ENCODE measurements at regions not wholly inside any gene's neighbourhood (a gene's known extent, or its start where the extent isn't known, plus 50 kb on each side); places are given as distances from the start of the nearest gene placed in this dataset.

DNA sequence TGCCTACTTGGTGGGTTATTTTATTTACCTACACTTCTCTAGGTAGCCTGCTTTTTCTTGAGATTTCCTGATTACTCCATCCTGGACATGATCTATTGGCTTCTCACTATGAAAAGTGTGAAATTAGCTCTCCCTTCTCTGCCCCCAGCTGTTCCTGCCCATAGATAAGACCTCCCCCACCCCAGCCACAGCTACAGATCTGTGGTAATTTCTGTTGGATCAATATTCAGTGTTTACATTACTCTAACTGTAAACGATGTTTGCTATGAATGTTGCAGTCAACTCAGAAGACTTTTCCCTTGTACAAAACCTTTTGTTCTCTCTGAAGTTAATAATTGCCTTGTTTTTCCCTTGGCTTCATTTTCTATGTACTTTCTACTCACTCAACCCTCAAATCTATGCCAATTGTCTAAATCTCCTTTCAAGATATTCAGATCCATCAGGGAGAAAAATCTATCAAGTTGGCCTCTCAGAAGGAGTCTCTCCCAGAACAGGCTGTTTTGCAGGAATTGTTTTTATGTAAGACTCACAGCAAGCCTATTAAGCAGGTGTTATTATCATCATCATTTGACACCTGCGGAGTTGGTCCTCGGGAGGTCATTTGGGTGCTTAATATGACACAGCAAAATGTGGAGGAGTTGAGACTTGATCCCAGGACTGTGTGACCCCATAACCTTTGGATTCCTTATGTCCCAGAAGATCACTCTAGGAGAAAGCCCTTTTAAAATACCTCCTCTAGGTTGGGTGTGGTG is 227.4 kb downstream of the SUDS3 start:
- intact Hi-C loops (cut with DNase I), result no loop called here
- no peak for DNase-seq

DNA sequence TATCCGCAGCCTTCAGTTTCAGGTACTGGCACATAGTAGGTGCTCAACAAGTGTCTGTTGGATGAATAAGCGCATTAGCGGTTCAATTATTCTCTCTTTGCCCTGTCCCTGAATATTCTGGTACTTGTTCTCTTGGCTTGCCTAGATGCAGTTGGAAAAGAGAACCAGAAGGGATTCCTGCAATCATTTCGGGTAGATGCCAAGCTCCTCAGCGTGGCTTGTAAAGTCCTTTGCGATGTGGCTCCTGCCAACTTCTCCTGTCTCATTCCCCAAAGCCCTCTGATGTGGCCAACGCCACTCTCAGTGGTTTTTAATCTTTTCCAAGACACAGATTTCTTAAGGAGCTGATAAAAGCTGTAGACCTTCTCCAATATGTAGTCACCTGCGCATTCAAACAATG is 230.3 kb downstream of the SUDS3 start:
- intact Hi-C loops (cut with DNase I), result no loop called here
- DNase-seq, result no peak

DNA sequence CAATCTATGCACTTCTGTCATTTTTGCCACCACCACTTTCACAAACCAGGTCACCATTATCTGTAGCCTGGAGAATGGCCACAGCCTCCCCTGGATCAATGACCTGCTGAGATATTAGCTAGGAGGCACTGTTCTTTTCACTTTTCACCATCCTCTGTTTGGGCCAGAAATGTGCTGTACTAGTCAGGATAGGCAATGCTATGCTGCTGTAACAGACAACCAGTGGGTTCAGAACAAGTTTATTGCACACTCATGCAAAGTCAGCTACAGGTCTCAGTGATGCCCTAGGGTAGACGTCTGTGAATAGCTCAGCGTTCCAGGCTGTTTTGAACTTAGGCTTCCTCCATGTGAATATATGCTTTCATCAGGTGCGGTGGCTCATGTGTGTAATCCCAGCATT is 231.5 kb downstream of the SUDS3 start:
- no peak for DNase-seq
- intact Hi-C loops (cut with DNase I), result no loop called here

DNA sequence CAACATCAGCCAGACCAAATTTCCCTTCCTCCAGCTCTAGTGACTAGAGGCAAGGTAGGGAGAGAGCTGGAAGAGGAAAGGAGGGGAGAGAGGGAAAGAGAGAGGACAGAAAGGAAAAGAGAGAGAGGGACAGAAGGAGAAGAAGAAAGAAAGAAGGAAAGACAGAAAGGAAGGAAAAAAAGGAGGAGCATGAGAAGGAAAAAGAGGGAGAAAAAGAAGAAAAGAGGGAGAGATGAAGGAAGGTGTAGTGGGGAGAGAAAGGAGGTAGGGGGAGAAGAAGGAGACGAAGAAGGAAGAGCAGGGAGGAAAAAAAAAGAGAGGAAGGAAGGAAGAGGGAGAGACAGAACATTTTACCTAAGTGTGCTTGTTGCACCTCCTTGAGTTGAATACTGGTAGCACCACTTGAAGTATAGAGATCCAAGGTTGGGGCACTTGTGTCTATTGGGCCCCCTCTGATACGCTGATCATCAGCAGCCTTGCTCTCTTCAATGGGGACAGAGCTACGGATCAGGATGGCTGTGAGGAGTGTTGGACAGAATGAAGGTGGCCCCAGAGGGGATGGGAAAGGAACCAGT is 232.5 kb downstream of the SUDS3 start:
- no peak for DNase-seq
- intact Hi-C loops (cut with DNase I), result no loop called here

DNA sequence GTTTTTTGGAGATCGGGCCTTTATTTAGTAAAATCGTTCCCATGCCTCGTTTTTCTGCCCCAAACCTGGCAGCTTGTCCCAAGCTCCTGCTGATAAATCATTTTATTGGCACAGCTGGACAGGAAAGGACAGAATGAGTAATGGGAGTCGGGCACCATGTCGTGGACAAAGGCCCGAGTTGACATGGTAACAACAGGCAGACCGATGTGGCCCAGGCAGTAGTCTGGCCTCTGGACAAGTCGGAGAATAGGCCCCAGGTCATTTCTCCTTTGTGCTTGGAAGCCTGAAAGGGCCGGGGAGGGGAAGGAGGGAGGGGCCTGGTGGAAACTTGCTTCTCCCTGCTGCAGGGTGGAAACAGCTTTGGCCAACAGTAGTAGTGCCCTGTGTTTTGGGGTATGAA is 234.9 kb downstream of the SUDS3 start:
- peak in 6 of 10 donors; percentile 8 to 84 (median 22) for DNase-seq

DNA sequence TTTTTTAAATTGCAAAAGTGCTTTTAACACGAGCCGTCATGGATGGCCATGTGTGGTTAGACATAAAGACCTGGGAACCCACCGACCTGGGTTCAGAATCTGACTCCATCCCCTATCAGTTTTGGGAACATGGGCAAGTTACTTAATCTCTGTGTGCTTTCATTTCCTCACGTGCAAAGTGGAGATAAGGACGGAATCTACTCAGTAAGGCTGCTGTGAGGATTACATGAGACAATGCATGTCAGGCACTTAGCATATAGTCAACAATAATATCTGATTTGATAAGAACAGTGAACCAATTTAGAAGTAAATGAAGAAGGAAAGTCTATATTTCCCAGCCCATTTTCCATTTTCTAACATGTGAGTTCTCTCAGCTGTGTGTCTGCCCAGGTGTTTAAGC is 235.4 kb downstream of the SUDS3 start:
- DNase-seq, result no peak
- intact Hi-C loops (cut with DNase I), result no loop called here

More for the DNA sequence above, 234.9 kb downstream of the SUDS3 start:
- intact Hi-C loops (cut with DNase I), result no loop called here

DNA sequence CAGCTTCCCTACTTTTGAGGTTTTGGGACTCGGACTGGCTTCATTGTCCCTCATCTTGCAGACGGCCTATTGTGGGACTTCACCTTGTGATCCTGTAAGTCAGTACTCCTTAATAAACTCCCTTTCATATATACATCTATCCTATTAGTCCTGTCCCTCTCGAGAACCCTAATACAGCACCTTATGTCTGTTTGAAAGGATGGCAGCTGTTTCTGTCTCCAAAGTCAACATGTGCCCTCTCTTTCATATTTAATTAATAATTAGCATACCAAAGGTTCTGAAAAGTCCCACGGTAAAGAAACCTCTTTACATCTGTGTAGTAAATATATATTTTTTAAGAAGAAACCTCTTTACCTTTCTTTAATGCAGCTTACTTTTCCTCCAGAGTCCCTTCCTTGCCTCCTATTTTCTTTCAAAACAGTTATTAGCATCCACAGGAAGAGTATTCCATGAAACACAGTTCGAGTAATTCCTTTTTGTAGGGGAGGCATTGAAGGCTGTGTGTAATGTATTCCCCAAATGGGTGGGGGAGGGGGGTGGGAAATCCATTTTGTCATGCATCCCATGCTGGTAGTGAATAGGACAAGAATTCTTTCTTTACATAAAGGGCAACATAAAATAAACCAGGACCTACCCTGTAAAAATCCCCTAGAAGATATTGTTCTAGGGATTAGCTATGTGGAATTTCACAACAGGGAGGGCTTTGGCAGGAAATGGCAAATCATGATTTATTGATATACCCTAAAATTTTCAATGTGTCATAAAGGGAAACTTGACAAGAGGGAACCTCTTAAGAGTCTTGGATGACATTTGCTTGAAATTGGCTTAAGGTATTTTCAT is 241.5 kb downstream of the SUDS3 start:
- DNase-seq, result no peak
- intact Hi-C loops (cut with DNase I), result no loop called here

DNA sequence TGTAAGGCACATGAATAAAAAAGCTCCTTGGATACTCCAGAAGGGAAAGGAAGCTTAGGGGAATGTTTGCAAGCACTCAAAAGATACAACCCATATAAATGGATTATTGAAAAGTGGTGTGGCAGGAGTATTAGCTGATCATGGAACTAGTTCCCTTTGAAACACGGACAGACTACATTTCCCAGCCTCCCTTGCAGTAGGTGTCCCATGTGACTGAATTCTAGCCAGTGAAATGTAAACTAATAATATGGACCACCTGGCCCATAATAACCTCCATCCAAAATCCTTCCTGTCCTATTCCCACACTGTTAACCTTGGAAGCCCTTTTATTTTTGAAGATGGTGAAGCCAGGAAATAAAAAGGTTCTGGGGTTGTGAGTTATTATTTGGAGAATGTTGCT is 242.3 kb downstream of the SUDS3 start:
- intact Hi-C loops (cut with DNase I), result no loop called here
- no peak for DNase-seq

DNA sequence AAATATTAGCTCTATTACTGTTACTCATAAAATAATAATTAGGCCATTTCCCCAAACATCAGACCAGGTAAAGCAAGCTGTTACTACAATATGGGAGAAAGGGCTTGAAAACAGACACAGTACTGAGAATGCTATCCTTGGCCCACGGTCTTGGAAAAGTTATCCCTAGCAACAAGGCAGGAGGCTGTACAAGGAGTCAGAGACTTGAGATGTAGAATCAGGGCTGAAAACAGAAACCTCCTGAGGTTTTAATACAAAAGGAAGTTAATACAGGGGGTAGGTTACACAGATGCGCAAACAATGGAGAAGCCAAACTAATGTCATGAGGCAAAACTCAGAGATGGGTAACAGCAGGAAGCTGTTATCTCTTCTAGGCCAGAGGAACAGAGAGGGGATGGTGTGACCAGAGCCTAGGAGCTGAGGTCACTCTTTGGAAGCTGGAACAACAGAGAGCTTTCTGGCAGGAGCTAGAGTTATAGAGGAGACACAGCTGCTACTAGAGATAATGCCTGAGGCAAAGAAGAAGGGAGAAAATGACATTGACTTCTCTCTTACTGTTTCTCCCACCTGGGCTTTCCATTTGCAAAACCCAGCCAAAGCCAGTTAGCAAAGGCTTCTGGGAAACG is 248.8 kb downstream of the SUDS3 start:
- no peak for DNase-seq

DNA sequence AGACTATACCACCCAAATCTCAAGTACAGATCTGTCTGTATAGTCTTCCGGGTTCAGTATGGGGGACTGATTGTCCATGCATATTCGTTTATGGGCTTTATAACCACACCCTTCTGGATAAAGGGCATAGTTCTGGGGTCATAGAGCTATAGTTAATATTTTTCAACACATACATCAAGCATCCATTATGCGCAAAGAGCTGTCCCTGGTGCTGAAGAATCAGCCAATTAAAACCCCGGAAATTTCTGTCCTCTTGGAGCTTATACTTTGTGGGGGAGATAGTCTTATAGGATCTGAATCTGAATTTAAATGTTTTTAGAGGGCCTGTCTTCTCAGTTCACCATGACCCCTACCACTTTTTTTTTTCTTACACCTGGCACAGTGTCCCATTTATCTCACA is 256.7 kb downstream of the SUDS3 start:
- intact Hi-C loops (cut with DNase I), result no loop called here
- DNase-seq, result no peak

More for the DNA sequence above, 248.8 kb downstream of the SUDS3 start:
- intact Hi-C loops (cut with DNase I), result no loop called here

DNA sequence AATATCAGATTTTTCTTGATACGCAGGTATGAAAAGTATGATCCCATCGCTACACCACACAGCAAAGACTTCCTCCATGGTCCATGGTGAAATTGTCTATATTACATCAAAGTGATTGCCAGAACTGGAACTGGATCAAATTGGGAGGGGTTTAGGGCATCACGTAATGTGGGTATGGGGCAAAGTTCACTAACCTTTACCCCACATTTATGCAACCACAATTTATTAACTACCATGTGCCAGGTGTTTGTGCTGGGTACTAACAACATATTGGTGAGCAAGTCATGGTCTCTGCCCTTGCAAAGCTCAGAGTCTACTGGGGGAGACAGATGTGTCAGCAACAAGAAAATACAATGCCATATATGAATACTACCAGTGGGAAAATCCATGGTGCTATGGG is 258.9 kb downstream of the SUDS3 start:
- intact Hi-C loops (cut with DNase I), result no loop called here
- no peak for DNase-seq

DNA sequence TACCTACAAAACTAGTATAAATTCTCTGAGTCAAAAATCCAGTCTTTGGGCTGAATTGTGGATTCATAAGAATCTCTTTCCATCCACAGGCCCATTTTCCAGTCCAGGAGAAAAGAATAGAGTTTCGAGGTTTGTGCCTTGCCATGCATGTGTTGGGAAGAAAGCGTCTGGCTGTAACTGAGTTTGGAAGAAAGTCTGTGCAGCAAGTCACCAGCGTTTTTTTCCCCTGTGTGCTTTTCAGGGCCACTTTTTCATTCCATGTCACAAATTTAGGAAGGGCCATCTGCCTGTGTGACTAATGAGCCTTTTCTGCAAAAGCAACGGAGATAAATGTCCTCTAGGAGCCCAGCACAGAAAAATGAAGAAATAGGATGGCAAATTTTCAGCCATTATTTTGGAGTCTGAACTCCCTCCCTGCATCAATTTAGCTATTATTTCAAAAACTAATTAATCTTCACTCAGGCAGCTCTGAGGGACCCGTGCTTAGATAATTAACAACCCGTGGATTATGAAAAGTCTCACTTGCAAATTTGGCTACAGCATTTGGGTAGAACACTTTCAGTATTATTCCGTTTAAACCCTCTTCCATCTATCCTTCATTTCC is 261.5 kb downstream of the SUDS3 start:
- peak in 1 of 10 donors; percentile 76 for DNase-seq
- intact Hi-C loops (cut with DNase I), result no loop called here

DNA sequence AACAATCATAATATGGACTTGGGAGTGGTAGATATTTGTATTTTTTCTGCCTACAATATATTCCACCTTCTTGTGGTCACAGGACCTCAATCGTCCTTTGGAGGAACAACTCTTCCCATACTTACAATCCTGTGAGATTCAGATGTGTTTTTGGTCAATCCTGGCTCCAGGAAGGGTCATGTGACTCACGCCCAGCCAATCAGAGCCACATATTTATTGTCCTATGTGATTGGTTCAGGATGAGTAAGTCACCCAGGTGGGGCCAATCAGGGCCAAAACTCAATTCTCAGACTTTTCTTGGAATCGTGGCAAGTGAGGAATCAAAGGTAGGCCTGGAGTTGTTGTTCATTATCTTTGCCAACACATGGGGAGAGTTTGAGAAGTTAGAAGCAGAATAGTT is 264.9 kb downstream of the SUDS3 start:
- DNase-seq, result no peak
- intact Hi-C loops (cut with DNase I), result no loop called here

DNA sequence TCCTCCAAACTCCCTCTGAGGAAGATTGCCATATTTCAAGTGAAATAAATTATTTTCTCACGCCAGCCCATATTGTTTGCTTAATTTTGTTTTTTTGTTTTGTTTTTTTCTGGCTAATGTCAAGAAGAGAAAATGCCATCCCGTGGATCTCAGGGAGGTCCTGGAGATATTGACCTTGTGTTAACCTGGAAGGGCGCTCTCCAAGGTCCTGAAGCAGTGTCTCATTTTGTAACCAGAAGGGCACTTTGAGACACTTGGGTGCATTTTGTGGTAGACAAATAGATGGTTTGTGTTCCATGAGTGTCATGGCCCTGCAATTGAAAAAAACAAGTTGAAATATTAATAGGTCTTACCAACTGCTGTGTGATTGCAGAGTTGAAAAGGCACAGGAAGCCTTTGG is 268.9 kb downstream of the SUDS3 start:
- intact Hi-C loops (cut with DNase I), result no loop called here
- DNase-seq, result no peak

DNA sequence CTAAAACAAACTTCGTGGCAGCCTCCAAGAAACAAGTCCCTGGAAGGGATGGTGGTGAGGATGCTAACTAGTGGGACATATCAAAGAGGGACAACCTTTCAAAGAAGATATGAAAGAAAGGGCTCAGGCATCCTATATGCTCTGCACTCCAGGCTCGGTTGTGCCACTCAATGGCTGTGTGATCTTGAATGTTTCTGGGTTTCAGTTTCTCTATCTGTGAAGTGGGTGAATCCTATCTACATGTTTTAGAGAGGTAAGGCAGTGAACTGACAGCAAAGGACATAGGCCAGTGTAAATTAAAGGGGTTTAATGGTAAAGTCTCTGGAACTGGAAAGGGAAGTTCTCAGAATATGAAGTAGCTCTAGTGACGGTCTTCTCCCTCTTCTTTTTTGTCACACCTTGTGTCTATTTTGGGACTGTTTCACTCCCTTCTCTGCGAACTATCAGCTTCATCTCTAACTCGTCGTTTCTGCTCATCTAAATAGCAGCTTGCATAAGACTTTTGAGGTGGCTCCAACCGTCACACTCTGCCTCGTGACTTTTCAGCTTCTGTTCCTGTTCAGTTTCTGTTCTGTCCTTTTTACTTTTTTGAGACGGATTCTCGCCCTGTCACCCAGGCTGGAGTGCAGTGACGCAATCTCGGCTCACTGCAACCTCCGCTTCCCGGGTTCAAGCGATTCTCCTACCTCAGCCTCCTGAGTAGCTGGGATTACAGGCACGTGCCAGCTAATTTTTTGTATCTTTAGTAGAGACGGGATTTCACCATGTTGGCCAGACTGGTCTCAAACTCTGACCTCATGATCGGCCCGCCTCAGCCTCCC is 273.6 kb downstream of the SUDS3 start:
- intact Hi-C loops (cut with DNase I), result no loop called here
- DNase-seq, result peak in 3 of 10 donors; percentile 10 to 78 (median 12)

DNA sequence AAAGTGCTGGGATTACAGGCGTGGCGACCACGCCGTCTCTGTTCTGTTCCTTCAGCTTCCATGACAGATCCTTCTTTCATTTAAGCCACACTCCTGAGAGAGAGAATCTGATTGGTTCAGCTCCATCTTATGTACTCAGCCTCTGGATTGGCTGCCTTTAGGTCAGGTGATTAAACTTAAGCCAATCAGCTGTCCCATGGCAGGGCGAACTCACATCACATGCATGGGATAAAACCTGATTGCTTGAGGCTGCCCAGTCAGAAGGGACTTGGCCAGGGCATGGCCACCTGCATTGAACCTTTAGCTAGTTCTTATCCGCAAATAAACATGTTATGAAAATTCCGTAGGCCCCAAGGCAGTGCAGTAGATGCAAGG is 274.2 kb downstream of the SUDS3 start:
- intact Hi-C loops (cut with DNase I), result no loop called here
- no peak for DNase-seq

DNA sequence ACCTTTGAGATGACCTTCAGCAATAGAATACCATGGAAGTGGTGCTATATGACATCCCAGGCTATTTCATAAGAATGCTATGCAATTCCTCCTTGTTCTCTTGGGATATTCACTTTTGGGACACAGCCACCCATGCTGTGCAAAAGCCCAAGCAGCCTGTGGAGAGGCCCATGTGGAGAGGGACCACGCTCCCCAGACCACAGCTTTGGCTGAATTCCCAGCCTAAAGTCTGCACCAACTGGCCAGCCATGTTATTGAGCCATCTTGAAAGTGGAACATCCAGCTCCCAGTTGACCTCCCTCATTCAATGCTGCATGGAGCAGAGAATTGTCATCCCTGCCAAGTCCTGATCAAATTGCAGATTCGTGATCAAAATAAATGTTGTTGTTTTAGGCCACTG is 275.1 kb downstream of the SUDS3 start:
- intact Hi-C loops (cut with DNase I), result no loop called here

DNA sequence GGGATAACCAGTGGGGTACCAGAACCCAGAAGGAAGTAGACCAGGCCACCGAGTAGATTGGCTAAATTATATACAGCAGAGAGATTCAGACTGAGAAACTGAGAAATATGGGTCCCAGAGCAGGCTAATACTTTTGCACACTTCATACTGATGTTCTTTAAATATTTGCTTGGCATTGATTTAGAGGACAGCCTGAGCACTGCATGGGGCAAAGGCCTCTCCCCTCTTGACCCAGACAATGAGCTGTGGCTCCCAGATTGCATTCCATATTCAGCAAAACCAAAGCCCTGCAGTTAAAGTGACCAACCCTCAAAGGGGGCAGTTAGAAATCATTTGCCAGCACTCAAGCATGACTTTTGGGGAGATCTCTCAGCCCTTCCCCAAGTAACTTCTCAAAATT is 279.2 kb downstream of the SUDS3 start:
- intact Hi-C loops (cut with DNase I), result no loop called here
- DNase-seq, result no peak

More for the DNA sequence above, 275.1 kb downstream of the SUDS3 start:
- DNase-seq, result peak in 1 of 10 donors; percentile 54

DNA sequence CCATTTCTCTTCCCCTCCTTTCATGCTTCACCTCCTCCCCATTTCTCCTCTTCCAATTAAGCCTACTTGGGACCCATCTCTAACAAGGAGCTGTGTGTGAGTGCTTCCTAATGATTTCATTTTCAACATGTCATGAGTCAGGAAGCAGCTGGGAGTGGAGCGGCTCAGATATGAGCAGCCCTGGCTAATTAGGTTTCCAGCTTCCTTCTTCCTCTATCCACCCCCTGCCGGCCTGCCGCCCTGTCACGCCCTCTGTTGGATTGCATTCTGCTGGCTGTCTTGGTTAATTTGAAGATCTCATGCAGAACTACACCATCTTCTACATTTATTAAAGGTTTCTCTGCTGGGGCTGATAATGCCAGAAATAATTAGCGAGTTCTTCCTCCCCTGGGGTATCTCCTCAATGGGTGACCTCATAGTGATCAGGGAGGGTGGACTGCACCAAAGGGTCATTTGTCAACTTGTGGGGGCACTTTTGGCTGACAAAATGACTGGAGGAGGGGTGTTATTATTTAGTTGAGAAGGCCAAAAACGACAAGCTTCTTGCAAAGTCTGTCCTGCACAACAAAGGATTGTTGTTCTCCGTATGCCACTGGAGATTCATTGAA is 300.9 kb upstream of the SRRM4 start:
- DNase-seq, result peak in 1 of 10 donors; percentile 61

More for the DNA sequence above, 300.9 kb upstream of the SRRM4 start:
- intact Hi-C loops (cut with DNase I), result no loop called here
